NT2/D1 (cell line): ENCODE measurements at regions not wholly inside any gene's neighbourhood (a gene's known extent, or its start where the extent isn't known, plus 50 kb on each side); places are given as distances from the start of the nearest gene placed in this dataset.

ENCODE experiments used
- SUZ12 ChIP-seq: IDR thresholded peaks from 2 replicates; pipeline ENCODE4 v1.6.1; 2011; ENCODE audit not compliant: insufficient read length, insufficient read depth; ENCODE audit errors: extremely low read depth
- YY1 ChIP-seq: IDR thresholded peaks from 2 replicates; pipeline ENCODE4 v1.6.1; 2011; ENCODE audit not compliant: insufficient read length, insufficient read depth

- TF ChIP-seq SUZ12 (no peak), YY1 (no peak)
These were observed 760.3 kb upstream of the CCDC179 start for GRCh38 chr11:23620617-23621016.
